GM21360 (cell line): ENCODE measurements at regions not wholly inside any gene's neighbourhood (a gene's known extent, or its start where the extent isn't known, plus 50 kb on each side); places are given as distances from the start of the nearest gene placed in this dataset.

ENCODE experiments used
- ATAC-seq: cut with Tn5 transposase; IDR thresholded peaks from one replicate; pipeline ENCODE4 v1.9.1; 2021; ENCODE audit warnings: mild to moderate bottlenecking, moderate library complexity; ENCODE audit not compliant: unreplicated experiment

DNA sequence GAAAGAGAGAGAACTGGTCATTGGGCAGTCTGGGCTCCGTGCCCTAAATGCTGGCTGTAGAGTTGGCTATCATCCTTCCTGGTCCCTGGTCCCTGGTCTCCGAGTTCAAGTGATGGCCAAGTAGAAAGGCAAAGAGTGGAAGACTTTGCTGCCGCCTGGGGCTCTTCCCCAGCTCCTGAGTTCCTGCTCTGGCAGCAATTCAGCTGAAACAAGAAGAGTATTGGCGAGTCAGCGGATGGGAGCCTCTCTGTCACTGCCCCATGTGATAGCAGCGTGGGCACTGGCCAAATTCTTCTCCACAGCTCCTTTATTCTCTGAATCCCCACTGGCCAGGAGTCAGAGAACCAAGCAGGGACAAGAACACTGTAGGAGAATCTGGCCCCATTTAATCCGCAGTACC, 351.0 kb upstream of the POU3F3 start:
- no peak for ATAC-seq

- no peak for ATAC-seq
Measured at GRCh38 chr2:104504331-104505073, 349.4 kb upstream of the POU3F3 start.

- no peak for ATAC-seq
Measured at GRCh38 chr2:104518256-104518655, 335.7 kb upstream of the POU3F3 start.

GRCh38 chr2:104521247-104521646, 332.7 kb upstream of the POU3F3 start:
- no peak for ATAC-seq

GRCh38 chr2:104523921-104524320, 330.0 kb upstream of the POU3F3 start:
- ATAC-seq = no peak

DNA sequence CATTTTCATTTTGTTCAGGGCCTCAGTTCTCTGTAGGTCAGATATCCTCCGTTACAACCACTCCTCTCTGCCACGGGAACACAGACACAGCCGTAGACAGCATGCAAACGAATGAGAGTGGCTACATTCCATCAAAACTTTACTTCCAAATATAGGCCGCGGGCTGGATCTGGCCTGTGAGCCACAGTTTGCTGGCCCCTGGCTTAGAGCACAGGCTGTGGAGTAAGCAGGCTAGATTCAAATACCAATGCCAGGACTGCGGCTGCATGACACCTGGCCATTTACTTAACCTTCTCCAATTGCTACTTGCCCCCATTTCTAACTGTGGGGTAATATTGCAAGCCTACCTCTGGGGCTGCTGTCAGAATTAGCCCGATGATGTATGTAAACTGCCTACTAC, 325.8 kb upstream of the POU3F3 start:
- ATAC-seq = no peak

- ATAC-seq = no peak
Measured at GRCh38 chr2:104531122-104531521, 322.8 kb upstream of the POU3F3 start.

- ATAC-seq = no peak
Measured at GRCh38 chr2:104537116-104537515, 316.8 kb upstream of the POU3F3 start.

- ATAC-seq = no peak
Measured at GRCh38 chr2:104538077-104538476, 315.8 kb upstream of the POU3F3 start.

DNA sequence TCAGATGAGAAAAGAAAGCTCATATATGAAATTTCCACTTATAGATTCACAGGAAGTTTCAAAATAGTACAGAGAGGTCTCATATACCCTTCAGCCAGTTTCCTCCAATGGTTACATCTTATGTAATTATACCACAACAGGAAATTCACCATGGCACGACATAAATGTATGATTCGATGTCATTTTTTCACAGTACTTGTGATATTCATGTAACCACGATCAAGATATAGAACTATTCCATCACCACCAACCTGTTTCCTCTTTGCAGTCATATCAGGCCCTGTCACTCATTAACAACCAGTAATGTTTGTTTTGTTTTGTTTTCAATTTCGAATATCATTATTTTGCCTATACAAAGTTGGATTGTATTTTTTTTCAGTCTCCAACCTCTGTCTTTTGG, 314.3 kb upstream of the POU3F3 start:
- no peak for ATAC-seq

GRCh38 chr2:104545055-104545454, 308.9 kb upstream of the POU3F3 start:
- no peak for ATAC-seq

GRCh38 chr2:104546537-104546936, 307.4 kb upstream of the POU3F3 start:
- no peak for ATAC-seq

GRCh38 chr2:104547221-104547620, 306.7 kb upstream of the POU3F3 start:
- no peak for ATAC-seq

- no peak for ATAC-seq
Measured at GRCh38 chr2:104561251-104561650, 292.7 kb upstream of the POU3F3 start.

- ATAC-seq = no peak
Measured at GRCh38 chr2:104562537-104562936, 291.4 kb upstream of the POU3F3 start.

GRCh38 chr2:104563398-104563996, 290.4 kb upstream of the POU3F3 start:
- no peak for ATAC-seq

DNA sequence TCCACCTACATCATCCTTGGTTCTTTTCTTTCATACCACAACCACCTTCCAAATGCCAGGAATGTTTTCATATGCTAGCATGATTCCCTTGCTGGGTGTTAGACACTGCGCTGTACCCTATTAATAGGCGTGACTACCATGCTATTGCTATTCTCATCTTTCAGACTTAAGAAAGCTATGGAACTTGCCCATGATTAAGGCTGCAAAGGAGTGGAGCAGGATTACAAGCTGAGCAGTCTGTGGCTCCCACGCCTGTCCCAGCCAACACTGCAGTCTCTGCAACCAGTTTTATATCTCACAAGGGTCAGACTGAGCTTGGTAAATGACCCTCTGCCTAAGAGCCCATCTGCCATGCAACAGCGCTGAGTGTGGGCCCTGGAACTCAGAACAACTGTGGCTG, 285.7 kb upstream of the POU3F3 start:
- no peak for ATAC-seq

DNA sequence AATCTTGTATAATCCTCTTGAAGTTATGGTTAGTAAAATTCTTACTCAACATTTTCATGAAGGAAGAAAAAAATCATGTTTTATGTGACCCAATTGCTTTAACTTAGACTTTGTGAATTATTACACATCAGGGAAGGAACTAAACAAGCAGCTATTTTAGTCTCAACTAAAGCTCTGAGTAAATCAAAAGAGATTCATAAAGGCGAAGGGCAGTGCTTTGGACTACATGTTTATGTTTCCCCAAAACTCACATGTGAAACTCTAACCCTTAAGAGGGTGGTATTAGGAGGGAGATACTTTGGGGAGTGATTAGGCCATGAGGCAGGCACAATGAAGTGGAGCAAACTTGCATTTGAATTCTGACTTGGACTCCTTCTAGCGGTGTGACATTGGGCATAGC, 283.7 kb upstream of the POU3F3 start:
- ATAC-seq = no peak

DNA sequence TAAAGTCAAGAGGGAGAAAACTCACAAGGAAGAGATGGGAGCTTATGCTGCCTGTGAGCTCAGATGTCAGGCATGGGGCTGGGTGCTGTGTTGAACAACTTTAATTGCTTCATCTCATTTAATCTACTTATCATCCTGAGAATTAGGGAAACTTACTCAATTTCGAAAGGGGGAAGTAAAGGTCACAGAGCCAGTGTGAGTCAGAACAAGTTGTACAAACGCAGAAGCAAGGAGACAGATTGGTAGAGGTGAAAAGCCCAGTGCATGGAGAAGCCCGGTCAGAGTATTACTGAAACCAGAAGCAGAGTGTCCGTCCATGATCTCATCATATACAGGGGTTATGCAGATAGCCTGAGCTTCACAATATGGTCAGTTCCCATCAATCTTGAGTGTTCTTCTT, 281.1 kb upstream of the POU3F3 start:
- no peak for ATAC-seq

DNA sequence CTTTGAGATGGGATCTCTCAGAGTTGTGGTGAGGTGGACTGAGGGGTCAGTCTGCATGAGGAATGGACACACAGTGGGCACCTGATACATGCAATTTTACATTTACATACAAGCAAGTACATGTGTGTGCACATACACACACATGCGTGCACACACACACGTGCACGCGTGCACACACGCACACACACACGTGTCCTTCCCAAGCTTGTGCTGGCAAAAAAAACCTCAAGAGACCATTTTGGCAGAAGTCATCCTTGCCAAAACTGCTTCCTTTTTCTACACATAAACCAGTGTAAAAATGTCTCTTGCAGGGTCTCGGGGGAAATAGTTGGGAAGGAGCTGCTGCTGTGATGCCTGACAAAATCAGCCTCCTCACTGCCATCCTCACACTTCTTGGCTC, 279.5 kb upstream of the POU3F3 start:
- no peak for ATAC-seq

DNA sequence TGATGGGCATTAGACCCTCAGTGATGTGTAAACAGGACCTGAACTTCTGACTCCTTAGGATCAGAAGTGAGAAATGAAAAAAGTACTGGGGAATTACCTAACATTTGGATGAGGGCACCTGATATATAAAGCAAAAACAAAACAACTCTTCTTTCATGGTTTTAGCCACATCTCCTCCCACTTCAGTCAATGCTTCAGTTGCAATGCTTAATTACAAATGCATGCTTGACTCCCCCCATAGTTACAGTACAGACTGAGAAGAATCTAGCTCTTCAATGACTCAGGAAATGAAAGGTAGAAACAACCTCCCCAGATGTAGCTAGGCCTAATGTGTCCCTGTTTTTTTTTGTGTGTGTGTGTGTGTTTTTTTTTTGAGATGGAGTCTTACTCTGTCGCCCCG, 276.8 kb upstream of the POU3F3 start:
- ATAC-seq = peak; percentile 71

DNA sequence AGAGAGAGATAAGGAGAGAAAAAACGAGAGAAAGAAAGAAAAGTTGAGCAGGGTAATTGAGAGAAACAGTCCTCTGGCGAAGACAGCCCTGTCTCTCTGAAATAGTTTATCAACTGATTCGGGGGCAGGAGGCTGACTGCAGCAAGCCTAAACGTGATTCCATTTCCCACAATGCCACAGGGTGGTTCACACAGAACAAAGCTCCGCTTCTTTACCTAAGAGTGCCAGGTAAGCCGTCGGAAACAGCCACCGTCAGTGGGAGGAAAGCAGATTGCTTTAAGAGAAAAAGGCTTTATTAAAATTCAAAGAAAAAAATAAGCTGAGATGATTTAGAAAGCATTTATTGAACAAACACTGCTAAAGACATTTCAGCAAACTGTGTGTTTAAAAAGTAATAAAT, 271.4 kb upstream of the POU3F3 start:
- no peak for ATAC-seq

DNA sequence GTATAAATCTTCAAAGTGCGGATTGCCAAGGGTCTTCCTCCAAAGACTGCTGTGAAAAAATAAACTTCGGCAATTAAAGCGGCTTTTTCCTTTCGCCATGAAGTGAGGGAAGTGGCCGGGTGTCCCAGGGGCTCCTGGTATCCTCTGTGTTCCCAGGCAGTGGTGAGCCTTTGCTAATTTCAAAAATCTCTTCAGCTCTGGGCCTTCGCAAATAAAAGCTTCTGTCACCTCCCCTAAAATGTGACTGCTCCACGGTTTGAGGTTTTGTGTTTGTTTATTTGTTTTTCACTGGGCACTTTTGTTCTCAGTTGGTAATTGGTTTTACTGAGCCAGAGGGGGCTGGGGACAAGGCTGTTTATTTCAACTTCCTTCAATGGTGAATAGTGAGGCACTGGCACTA, 270.1 kb upstream of the POU3F3 start:
- no peak for ATAC-seq
